Central memory CD8-positive, alpha-beta T cell (primary cell): ENCODE measurements at regions not wholly inside any gene's neighbourhood (a gene's known extent, or its start where the extent isn't known, plus 50 kb on each side); places are given as distances from the start of the nearest gene placed in this dataset.

Experiments
- ATAC-seq: fragments of 150-1000 bp; cut with Tn5 transposase; replicated peaks from 2 replicates; pipeline ENCODE4 v1.10.0; 2022; ENCODE audit warnings: mild to moderate bottlenecking, moderate FRiP score, moderate number of reproducible peaks; ENCODE audit not compliant: poor library complexity, severe bottlenecking; ENCODE audit errors: extremely low read depth
- DNase-seq, 2 donors: peaks; one replicate each; pipeline ENCODE4 v3.0.0; 2021; ENCODE audit warnings: low spot score in 2 of 2
- H3K27ac Mint-ChIP-seq: one replicate; pipeline ENCODE4 v1.8.0; 2022; ENCODE audit warnings: low read depth, mild to moderate bottlenecking, moderate library complexity, mixed read lengths
- H3K27me3 Mint-ChIP-seq: one replicate; pipeline ENCODE4 v1.8.0; 2022; ENCODE audit warnings: mixed read lengths
- H3K36me3 Mint-ChIP-seq: one replicate; pipeline ENCODE4 v1.8.0; 2022; ENCODE audit warnings: mild to moderate bottlenecking, moderate library complexity, mixed read lengths; ENCODE audit not compliant: insufficient read depth
- H3K4me1 Mint-ChIP-seq: one replicate; pipeline ENCODE4 v1.8.0; 2022; ENCODE audit warnings: mixed read lengths
- H3K4me3 Mint-ChIP-seq: one replicate; pipeline ENCODE4 v1.8.0; 2022; ENCODE audit warnings: mild to moderate bottlenecking, moderate library complexity, mixed read lengths
- H3K9me3 Mint-ChIP-seq: one replicate; pipeline ENCODE4 v1.8.0; 2022; ENCODE audit warnings: mixed read lengths

DNA sequence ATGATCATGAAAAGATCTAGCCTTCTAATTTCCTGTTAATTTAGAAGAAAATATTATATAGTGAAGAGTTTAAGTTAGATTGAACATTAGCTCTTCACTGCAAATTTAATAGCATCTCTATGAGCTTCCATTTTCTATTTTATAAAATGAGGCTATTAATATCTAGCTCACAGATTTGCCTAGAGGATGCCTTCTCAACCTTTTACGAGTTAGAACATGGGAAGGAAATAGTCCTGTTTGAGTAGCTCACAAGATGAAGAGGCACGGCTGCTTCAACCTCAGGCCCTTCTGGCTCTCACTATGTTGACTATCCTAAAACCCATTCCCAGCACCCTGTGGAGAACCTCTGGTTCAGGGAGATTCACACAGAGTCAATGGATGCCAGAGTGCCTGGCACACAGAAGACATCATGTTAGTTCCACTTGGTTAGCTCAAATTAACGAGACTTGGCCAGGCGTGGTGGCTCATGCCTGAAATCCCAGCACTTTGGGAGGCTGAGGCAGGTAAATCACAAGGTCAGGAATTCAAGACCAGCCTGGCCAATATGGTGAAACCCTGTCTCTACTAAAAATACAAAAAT lies 97.9 kb upstream of the GUCY1A1 start:
- DNase-seq (no peak), ATAC-seq (no peak)
- Mint-ChIP-seq H3K27ac (no peak overlapping the region), H3K36me3 (no peaks in the 10 kb centered on the region), H3K27me3 (no peaks in the 10 kb centered on the region), H3K4me3 (no peak overlapping the region), H3K4me1 (no peaks in the 10 kb centered on the region), H3K9me3 (peaks cover 6% of the 10 kb centered on the region)

DNA sequence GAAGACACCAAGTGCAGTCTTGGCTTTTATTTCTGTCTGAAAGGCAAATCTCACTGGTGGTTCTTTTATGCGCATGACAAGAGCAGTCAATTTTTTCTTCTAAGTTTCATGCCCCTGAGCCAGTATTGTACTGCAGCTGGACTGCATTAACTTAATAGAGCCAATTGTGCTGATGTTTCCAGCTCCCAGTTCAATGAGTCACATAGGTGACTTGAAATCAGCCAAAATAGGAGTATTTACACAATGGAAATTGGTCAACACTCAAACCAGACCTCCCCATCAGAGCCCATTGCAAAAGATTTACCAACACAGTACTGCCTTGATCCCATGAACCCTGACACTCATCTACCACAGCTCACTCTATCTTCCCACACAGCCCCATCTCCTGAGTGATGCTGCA lies 100.3 kb upstream of the GUCY1A1 start:
- ATAC-seq (no peak), DNase-seq (no peak)
- no peaks in the 10 kb centered on the region for H3K4me1 Mint-ChIP-seq
- H3K4me3 Mint-ChIP-seq: no peak overlapping the region
- no peak overlapping the region for H3K27ac Mint-ChIP-seq
- no peaks in the 10 kb centered on the region for H3K27me3 Mint-ChIP-seq
- H3K36me3 Mint-ChIP-seq: no peaks in the 10 kb centered on the region
- peaks cover 5% of the 10 kb centered on the region for H3K9me3 Mint-ChIP-seq

DNA sequence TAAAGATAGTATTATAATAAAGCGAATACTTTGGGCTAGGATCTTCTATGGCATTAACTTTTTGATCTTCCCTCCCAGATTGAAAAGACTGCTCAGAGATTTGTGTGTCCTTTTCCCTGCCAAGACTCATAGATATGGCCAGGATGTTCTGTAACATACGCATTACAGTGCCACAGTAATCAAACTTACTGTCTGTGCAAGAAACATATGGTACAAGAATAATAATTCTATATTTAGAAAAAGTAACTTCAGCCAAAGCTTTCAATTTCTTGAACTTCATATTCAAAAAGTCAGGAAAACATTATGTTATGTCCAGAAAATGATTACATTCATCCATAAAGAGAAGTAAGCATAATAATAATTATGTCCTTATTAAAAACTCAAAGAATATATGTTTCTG lies 100.9 kb upstream of the GUCY1A1 start:
- H3K4me3 Mint-ChIP-seq: no peak overlapping the region
- no peaks in the 10 kb centered on the region for H3K27me3 Mint-ChIP-seq
- ATAC-seq: no peak
- no peak overlapping the region for H3K27ac Mint-ChIP-seq
- no peaks in the 10 kb centered on the region for H3K4me1 Mint-ChIP-seq
- no peaks in the 10 kb centered on the region for H3K36me3 Mint-ChIP-seq
- H3K9me3 Mint-ChIP-seq: peaks cover 5% of the 10 kb centered on the region
- no peak for DNase-seq

DNA sequence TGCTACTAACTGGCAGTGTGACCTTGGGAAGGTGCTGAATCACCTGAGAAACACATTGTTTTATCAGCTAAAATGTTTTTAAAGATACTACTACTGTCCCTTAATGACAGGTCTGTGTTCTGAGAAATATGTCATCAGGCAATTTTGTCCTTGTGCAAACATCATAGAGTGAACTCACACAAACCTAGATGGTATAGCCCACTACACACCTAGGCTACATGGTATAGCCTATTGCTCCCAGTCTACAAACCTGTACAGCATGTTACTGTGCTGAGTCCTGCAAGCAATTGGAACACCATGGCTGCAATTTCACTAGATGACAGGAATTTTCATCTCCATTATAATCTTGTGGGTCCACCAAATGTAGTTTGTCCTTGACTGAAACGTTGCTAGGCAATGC lies 101.3 kb upstream of the GUCY1A1 start:
- H3K4me1 Mint-ChIP-seq: no peaks in the 10 kb centered on the region
- H3K36me3 Mint-ChIP-seq: no peaks in the 10 kb centered on the region
- peaks cover 5% of the 10 kb centered on the region for H3K9me3 Mint-ChIP-seq
- no peaks in the 10 kb centered on the region for H3K27me3 Mint-ChIP-seq
- H3K27ac Mint-ChIP-seq: no peak overlapping the region
- no peak for DNase-seq
- no peak overlapping the region for H3K4me3 Mint-ChIP-seq
- no peak for ATAC-seq

DNA sequence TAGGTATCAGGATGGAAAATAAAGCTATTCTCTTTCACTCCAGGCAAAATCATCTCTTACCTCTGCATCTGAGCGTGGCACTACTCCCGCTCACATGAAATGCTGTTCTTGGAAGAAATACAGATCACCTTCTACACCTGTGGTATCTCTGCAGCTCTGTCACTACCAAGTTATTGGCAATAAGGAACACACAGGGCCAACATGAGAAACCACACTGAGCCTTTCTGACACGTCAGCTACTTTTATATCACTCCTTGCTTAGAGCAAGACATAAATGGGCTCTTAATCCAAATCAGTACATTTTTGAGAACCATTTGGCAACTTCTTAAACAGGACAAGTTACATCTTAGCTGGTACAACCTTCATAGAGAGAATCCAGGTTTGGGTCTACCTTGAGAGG lies 101.8 kb upstream of the GUCY1A1 start:
- Mint-ChIP-seq H3K27ac (no peak overlapping the region), H3K27me3 (no peaks in the 10 kb centered on the region), H3K4me3 (no peak overlapping the region), H3K36me3 (no peaks in the 10 kb centered on the region), H3K4me1 (no peaks in the 10 kb centered on the region), H3K9me3 (peaks cover 5% of the 10 kb centered on the region)
- no peak for ATAC-seq
- no peak for DNase-seq

DNA sequence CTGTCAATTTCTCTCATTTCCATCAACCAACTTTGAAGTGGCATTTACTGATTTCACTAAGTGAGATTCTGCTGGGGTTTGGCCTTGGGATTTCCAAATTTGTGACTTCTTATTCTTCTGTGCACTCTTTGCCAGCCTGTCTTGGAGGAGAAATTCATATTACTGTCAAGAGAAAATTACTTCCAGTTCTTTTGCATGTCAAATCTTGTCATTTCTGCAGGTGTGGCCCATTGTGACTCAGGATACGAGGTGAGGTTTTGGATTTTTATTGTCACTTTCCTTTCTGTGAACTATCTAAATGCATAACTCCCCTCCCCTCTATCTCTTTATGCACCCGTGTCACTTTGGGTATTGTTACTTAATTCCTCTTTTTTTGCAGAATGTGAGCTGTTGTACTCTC lies 102.6 kb upstream of the GUCY1A1 start:
- no peak for ATAC-seq
- Mint-ChIP-seq H3K27me3 (no peaks in the 10 kb centered on the region), H3K36me3 (no peaks in the 10 kb centered on the region), H3K27ac (no peak overlapping the region), H3K9me3 (peaks cover 5% of the 10 kb centered on the region), H3K4me1 (no peaks in the 10 kb centered on the region), H3K4me3 (no peak overlapping the region)
- no peak for DNase-seq

DNA sequence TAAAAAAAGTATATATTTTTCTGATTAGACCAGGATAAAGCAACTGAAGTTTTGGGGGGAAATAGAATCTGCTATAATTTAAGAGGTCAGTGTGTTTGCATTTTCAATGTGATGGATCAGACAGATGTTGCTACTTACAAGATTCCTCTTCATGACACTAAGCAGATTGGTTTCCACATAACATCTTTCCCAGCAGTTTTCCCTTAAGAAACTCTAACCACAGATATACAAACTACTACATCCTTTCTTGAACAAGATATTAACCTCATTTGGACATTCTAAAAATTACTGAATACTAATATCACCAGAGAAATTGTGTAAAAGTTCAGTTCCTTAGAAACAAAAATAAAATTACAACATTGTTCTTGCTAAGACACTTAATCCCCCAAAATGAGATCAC lies 106.7 kb upstream of the GUCY1A1 start:
- no peaks in the 10 kb centered on the region for H3K4me1 Mint-ChIP-seq
- peaks cover 10% of the 10 kb centered on the region for H3K9me3 Mint-ChIP-seq
- no peak for ATAC-seq
- H3K36me3 Mint-ChIP-seq: no peaks in the 10 kb centered on the region
- H3K27ac Mint-ChIP-seq: no peak overlapping the region
- no peak for DNase-seq
- H3K27me3 Mint-ChIP-seq: no peaks in the 10 kb centered on the region
- no peak overlapping the region for H3K4me3 Mint-ChIP-seq

DNA sequence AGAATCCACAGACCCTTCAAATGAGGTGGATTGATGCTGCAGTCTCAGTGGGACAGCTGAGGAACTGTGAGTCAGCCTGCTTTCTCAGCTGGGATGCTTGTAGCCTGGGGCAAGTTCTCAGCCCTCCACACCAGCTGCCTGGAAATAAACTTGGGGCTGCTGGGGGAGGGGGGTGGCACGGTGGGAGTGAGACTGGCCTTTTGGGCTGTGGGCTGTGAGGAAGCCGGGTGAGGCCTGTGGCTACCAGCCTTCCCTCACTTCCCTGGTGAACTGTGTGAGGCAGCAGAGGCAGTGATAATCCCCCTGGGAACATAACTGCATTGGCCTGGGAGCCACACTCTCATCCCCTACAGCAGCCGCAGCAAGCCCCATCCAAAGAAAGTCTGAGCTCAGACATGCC lies 114.5 kb upstream of the GUCY1A1 start:
- no peaks in the 10 kb centered on the region for H3K4me1 Mint-ChIP-seq
- peaks cover 18% of the 10 kb centered on the region for H3K9me3 Mint-ChIP-seq
- no peak overlapping the region for H3K4me3 Mint-ChIP-seq
- ATAC-seq: no peak
- DNase-seq: no peak
- H3K27me3 Mint-ChIP-seq: no peaks in the 10 kb centered on the region
- no peaks in the 10 kb centered on the region for H3K36me3 Mint-ChIP-seq
- H3K27ac Mint-ChIP-seq: no peak overlapping the region

DNA sequence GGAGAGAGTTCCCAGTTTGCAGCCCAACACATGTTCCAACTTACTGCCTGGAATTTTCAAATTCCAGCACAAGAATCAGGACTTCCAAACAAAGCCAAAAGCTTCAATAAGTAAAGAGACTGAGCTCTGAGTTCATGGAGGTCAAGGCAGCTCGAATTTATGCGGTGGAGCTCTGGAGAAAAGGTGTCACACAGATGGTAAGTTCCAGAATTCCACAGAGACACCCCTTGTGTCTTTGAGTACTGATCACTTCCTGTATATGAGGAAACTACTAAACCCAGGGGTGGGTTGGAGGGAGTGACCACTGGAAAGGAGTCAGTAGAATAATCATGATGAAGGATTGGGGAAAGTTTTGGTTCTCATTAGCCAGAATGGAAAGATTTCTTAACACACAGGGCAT lies 118.5 kb upstream of the GUCY1A1 start:
- no peak for DNase-seq
- Mint-ChIP-seq H3K9me3 (peaks cover 12% of the 10 kb centered on the region), H3K27ac (no peak overlapping the region), H3K4me1 (no peaks in the 10 kb centered on the region), H3K27me3 (no peaks in the 10 kb centered on the region), H3K36me3 (no peaks in the 10 kb centered on the region), H3K4me3 (no peak overlapping the region)
- no peak for ATAC-seq

DNA sequence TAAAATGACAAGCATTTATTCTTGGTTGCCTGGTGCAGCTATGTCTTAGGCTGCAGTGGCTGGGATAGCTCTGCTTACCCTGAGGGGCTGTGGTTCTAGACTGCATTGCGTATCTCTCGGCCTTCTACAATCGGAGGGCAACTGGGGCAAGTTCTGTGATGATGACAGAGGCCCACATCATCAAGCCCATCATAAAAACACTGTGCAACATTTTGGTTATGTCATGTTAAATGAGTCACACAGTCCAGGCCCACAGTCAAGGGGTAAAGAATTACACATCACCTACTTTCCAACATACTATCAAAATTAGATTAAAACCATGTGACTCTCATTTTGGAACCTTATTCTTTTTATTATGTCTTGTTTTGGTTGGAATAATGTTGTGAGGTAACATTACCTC lies 120.2 kb upstream of the GUCY1A1 start:
- no peak overlapping the region for H3K4me3 Mint-ChIP-seq
- no peak for ATAC-seq
- H3K36me3 Mint-ChIP-seq: no peaks in the 10 kb centered on the region
- no peaks in the 10 kb centered on the region for H3K27me3 Mint-ChIP-seq
- H3K27ac Mint-ChIP-seq: no peak overlapping the region
- no peak for DNase-seq
- no peaks in the 10 kb centered on the region for H3K4me1 Mint-ChIP-seq
- peaks cover 9% of the 10 kb centered on the region for H3K9me3 Mint-ChIP-seq

DNA sequence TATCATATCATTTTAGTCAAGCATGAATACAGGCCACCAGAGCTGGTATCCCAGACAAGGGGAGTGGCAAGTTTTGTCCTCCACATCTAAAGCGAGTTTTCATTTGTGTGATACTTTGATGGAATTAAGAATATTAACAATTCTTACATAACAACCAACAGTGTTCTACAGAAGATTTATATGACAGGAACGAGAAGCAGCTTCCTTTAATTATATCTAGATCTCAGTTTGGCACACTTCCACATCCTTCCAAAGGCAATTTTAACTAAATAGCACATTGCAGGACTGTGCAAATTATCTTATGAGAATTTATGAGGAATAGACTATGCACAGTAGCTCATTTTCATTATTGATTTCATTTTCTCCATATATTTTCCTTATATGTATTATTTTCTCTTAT lies 121.2 kb upstream of the GUCY1A1 start:
- Mint-ChIP-seq H3K4me3 (no peak overlapping the region), H3K27me3 (no peaks in the 10 kb centered on the region), H3K27ac (no peak overlapping the region), H3K9me3 (peaks cover 9% of the 10 kb centered on the region), H3K36me3 (no peaks in the 10 kb centered on the region), H3K4me1 (no peaks in the 10 kb centered on the region)
- no peak for ATAC-seq
- DNase-seq: no peak

DNA sequence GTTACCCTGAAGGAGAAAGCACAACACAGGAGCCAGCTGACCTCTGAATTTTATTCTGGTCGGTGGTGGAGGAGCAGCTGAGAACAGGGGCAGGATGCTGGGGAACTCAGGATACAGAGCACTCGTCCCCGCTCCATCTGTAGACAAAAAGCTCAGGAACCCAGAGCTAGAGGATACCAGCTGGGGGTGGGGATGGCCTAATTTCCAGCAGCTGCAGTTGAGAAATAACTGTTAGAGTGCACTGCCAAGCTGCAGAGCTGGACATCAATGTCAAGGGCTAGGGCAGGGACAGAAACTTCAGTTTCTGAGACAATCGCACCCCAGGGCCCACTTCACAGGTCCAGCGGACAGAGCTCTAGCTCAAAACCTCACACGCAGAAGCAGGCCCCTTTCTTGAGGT lies 122.1 kb upstream of the GUCY1A1 start:
- no peaks in the 10 kb centered on the region for H3K36me3 Mint-ChIP-seq
- no peak for DNase-seq
- no peaks in the 10 kb centered on the region for H3K27me3 Mint-ChIP-seq
- no peaks in the 10 kb centered on the region for H3K4me1 Mint-ChIP-seq
- no peak for ATAC-seq
- no peak overlapping the region for H3K27ac Mint-ChIP-seq
- peaks cover 7% of the 10 kb centered on the region for H3K9me3 Mint-ChIP-seq
- no peak overlapping the region for H3K4me3 Mint-ChIP-seq

DNA sequence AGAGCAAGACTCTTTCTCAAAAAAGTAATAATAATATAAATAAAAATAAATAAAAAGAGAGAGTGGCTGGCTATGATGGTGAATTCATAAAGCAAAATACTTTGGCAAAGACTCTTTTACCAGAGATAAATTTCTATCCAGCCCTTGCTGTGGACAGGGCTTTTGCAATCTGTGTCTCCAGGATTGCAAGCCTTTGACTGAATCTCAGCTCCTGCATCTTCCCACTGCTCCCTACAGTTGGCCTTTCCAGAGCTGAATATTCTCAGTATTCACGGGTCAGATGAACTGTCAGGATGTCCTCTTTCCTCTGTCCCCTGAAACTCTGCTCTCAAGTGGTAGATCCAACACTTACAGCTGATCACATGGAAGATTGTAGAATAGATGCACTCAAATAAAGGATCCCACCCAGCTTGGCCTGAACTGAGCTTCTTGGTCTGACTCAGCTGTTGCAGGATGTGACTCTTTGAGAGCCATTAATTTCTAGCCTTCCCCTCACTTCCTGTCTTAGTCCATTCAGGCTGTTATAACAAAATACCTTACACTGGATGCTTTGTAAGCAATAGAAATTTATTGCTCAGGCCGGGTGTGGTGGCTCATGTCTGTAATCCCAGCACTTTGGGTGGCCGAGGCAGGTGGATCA lies 123.4 kb upstream of the GUCY1A1 start:
- no peak for ATAC-seq
- no peak for DNase-seq
- H3K4me3 Mint-ChIP-seq: no peak overlapping the region
- no peaks in the 10 kb centered on the region for H3K36me3 Mint-ChIP-seq
- no peak overlapping the region for H3K27ac Mint-ChIP-seq
- peaks cover 4% of the 10 kb centered on the region for H3K9me3 Mint-ChIP-seq
- no peaks in the 10 kb centered on the region for H3K4me1 Mint-ChIP-seq
- H3K27me3 Mint-ChIP-seq: no peaks in the 10 kb centered on the region
